ENCODE measurements at regions not wholly inside any gene's neighbourhood (a gene's known extent, or its start where the extent isn't known, plus 50 kb on each side); places are given as distances from the start of the nearest gene placed in this dataset.

DNA sequence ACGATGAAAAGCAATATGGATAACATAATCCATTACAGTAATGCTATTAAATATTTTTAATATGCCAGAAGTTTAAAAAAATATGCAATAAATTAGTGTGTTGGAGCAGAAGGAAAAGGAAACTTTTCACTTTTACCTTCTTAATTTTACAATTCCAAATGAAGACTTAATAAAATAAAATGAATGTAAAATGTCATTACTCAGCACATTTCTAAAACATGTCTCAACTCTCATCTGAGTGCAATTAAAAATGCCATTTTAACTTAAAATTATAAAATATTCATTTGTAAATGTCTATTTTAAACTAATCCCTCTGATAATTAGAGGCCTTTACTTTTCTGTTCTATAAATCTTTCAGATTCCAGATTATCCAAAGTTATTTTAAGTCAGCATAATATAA, 733.4 kb downstream of the DNAH5 start:
- TF ChIP-seq SUZ12 (IDR thresholded peaks at IDR 0.05; ENCODE audit: extremely low read depth, insufficient read depth, insufficient read length) (no peak), ZNF274 (IDR thresholded peaks at IDR 0.05; ENCODE audit: low read depth, low read length) (no peak), YY1 (IDR thresholded peaks at IDR 0.05; ENCODE audit: insufficient read depth, insufficient read length) (no peak)

All from NT2/D1 (cell line).